ENCODE measurements at regions not wholly inside any gene's neighbourhood (a gene's known extent, or its start where the extent isn't known, plus 50 kb on each side); places are given as distances from the start of the nearest gene placed in this dataset.
A peak's percentile ranks its signal among the peaks of the same experiment; 100 is the strongest.

GRCh38 chr2:67838205-67838604, 224.6 kb downstream of the C1D start:
- no peak overlapping the region for H2AFZ ChIP-seq (ENCODE audit: low read length)
- H3K27me3 ChIP-seq (ENCODE audit: insufficient read depth, low read length, poor library complexity, severe bottlenecking): no peaks in the 10 kb centered on the region
- H3K9me3 ChIP-seq (ENCODE audit: insufficient read depth, low read depth, low read length): no peaks in the 10 kb centered on the region
- no peak overlapping the region for H3K4me2 ChIP-seq (ENCODE audit: low read depth, low read length, poor library complexity, severe bottlenecking)
- no peaks in the 10 kb centered on the region for H3K36me3 ChIP-seq (ENCODE audit: insufficient read depth, low read length)
- no peaks in the 10 kb centered on the region for H3K4me1 ChIP-seq (ENCODE audit: insufficient read depth, low read length, poor library complexity, severe bottlenecking)
- no peaks in the 10 kb centered on the region for H3K79me2 ChIP-seq (ENCODE audit: insufficient read depth, low read length)
- H3K9ac ChIP-seq (ENCODE audit: low read depth, low read length, poor library complexity, severe bottlenecking): no peak overlapping the region
- H3K4me3 ChIP-seq (ENCODE audit: low read length, poor library complexity, severe bottlenecking): no peak overlapping the region
- no peak for TF ChIP-seq CTCF (conservative IDR thresholded peaks at IDR 0.05; ENCODE audit: low read length)
- TF ChIP-seq EZH2phosphoT487 (IDR thresholded peaks at IDR 0.05; ENCODE audit: borderline replicate concordance): no peak
- no peaks in the 10 kb centered on the region for H3K9me2 ChIP-seq (replicated peaks; ENCODE audit: low read depth, low read length)
- no peaks in the 10 kb centered on the region for H4K20me1 ChIP-seq (ENCODE audit: insufficient read depth, low read length, poor library complexity, severe bottlenecking)
- H3F3A ChIP-seq (ENCODE audit: low read depth): no peaks in the 10 kb centered on the region

DNA sequence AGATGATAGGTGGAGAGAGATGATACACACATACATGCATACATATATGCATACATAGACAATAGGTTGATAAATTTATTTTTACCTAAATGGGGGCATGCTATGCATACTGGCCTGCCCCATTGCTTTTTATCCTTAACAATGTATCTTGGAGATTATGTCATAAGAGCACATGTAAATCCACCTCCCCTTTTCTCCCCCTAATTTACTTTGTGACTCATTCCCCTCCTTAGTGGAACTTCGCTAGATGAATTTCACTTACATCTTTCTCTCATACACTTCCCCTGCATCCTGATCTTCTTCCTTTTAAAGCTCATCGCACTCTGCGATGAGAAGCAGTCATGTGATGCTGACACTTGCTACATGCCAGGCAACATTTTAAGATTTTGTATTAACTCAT, 223.6 kb downstream of the C1D start:
- no peak overlapping the region for H3K9ac ChIP-seq (ENCODE audit: low read depth, low read length, poor library complexity, severe bottlenecking)
- H4K20me1 ChIP-seq (ENCODE audit: insufficient read depth, low read length, poor library complexity, severe bottlenecking): no peaks in the 10 kb centered on the region
- H3K4me2 ChIP-seq (ENCODE audit: low read depth, low read length, poor library complexity, severe bottlenecking): no peak overlapping the region

GRCh38 chr2:67839668-67840067, 223.1 kb downstream of the C1D start:
- no peak for TF ChIP-seq EZH2phosphoT487 (IDR thresholded peaks at IDR 0.05; ENCODE audit: borderline replicate concordance)
- no peak overlapping the region for H3K4me3 ChIP-seq (ENCODE audit: low read length, poor library complexity, severe bottlenecking)
- H3K36me3 ChIP-seq (ENCODE audit: insufficient read depth, low read length): no peaks in the 10 kb centered on the region
- no peaks in the 10 kb centered on the region for H3K27me3 ChIP-seq (ENCODE audit: insufficient read depth, low read length, poor library complexity, severe bottlenecking)
- H3K79me2 ChIP-seq (ENCODE audit: insufficient read depth, low read length): no peaks in the 10 kb centered on the region
- H3F3A ChIP-seq (ENCODE audit: low read depth): no peaks in the 10 kb centered on the region
- H3K4me1 ChIP-seq (ENCODE audit: insufficient read depth, low read length, poor library complexity, severe bottlenecking): no peaks in the 10 kb centered on the region
- no peak overlapping the region for H3K9ac ChIP-seq (ENCODE audit: low read depth, low read length, poor library complexity, severe bottlenecking)
- H3K9me3 ChIP-seq (ENCODE audit: insufficient read depth, low read depth, low read length): no peaks in the 10 kb centered on the region
- no peak overlapping the region for H2AFZ ChIP-seq (ENCODE audit: low read length)
- H3K9me2 ChIP-seq (replicated peaks; ENCODE audit: low read depth, low read length): no peaks in the 10 kb centered on the region
- H4K20me1 ChIP-seq (ENCODE audit: insufficient read depth, low read length, poor library complexity, severe bottlenecking): no peaks in the 10 kb centered on the region
- no peak overlapping the region for H3K4me2 ChIP-seq (ENCODE audit: low read depth, low read length, poor library complexity, severe bottlenecking)

More for the DNA sequence above, 223.6 kb downstream of the C1D start:
- H3K9me3 ChIP-seq (ENCODE audit: insufficient read depth, low read depth, low read length): no peaks in the 10 kb centered on the region
- H3K27me3 ChIP-seq (ENCODE audit: insufficient read depth, low read length, poor library complexity, severe bottlenecking): no peaks in the 10 kb centered on the region
- H3K4me3 ChIP-seq (ENCODE audit: low read length, poor library complexity, severe bottlenecking): no peak overlapping the region
- no peaks in the 10 kb centered on the region for H3K36me3 ChIP-seq (ENCODE audit: insufficient read depth, low read length)
- H3K9me2 ChIP-seq (replicated peaks; ENCODE audit: low read depth, low read length): no peaks in the 10 kb centered on the region
- TF ChIP-seq EZH2phosphoT487 (IDR thresholded peaks at IDR 0.05; ENCODE audit: borderline replicate concordance) (no peak), CTCF (conservative IDR thresholded peaks at IDR 0.05; ENCODE audit: low read length) (no peak)
- no peaks in the 10 kb centered on the region for H3K79me2 ChIP-seq (ENCODE audit: insufficient read depth, low read length)
- H2AFZ ChIP-seq (ENCODE audit: low read length): no peak overlapping the region
- no peaks in the 10 kb centered on the region for H3F3A ChIP-seq (ENCODE audit: low read depth)
- H3K4me1 ChIP-seq (ENCODE audit: insufficient read depth, low read length, poor library complexity, severe bottlenecking): no peaks in the 10 kb centered on the region

DNA sequence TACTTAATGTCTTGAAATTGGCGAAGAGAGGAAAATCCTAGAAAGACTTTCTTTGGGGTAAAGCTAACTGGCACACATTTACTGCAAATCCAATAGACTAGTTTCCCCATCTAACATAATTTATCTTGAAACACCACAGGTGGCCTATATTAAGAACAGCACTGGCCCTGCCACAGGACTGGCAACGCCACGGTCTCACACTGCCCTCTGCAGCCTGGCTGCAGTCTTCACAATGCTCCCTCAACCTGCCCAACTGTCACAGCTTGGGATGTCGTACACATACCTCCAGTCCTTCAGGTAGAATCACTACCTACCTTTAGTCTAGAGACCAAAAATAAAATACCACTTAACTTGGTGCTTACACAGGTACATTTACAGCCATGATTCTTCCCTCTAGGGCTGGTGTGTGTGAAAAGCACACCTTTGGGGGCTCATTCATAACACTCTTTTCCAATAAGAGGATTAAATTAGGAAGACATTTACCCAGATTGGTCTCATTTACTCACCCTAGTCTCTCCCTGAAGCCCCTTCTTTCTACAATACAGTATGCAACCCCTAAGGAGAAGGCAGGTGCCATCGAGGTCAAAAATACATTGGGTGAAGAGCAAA, 222.2 kb downstream of the C1D start:
- no peak overlapping the region for H3K4me2 ChIP-seq (ENCODE audit: low read depth, low read length, poor library complexity, severe bottlenecking)
- no peaks in the 10 kb centered on the region for H3K9me2 ChIP-seq (replicated peaks; ENCODE audit: low read depth, low read length)
- no peaks in the 10 kb centered on the region for H3F3A ChIP-seq (ENCODE audit: low read depth)
- H3K36me3 ChIP-seq (ENCODE audit: insufficient read depth, low read length): no peaks in the 10 kb centered on the region
- no peaks in the 10 kb centered on the region for H3K79me2 ChIP-seq (ENCODE audit: insufficient read depth, low read length)
- H4K20me1 ChIP-seq (ENCODE audit: insufficient read depth, low read length, poor library complexity, severe bottlenecking): no peaks in the 10 kb centered on the region
- H3K4me3 ChIP-seq (ENCODE audit: low read length, poor library complexity, severe bottlenecking): no peak overlapping the region
- H3K27me3 ChIP-seq (ENCODE audit: insufficient read depth, low read length, poor library complexity, severe bottlenecking): no peaks in the 10 kb centered on the region
- TF ChIP-seq CTCF (conservative IDR thresholded peaks at IDR 0.05; ENCODE audit: low read length) (peak; percentile 83), EZH2phosphoT487 (IDR thresholded peaks at IDR 0.05; ENCODE audit: borderline replicate concordance) (no peak)
- no peaks in the 10 kb centered on the region for H3K4me1 ChIP-seq (ENCODE audit: insufficient read depth, low read length, poor library complexity, severe bottlenecking)
- H2AFZ ChIP-seq (ENCODE audit: low read length): no peak overlapping the region
- H3K9ac ChIP-seq (ENCODE audit: low read depth, low read length, poor library complexity, severe bottlenecking): no peak overlapping the region
- no peaks in the 10 kb centered on the region for H3K9me3 ChIP-seq (ENCODE audit: insufficient read depth, low read depth, low read length)
